ENCODE measurements at regions not wholly inside any gene's neighbourhood (a gene's known extent, or its start where the extent isn't known, plus 50 kb on each side); places are given as distances from the start of the nearest gene placed in this dataset.

DNA sequence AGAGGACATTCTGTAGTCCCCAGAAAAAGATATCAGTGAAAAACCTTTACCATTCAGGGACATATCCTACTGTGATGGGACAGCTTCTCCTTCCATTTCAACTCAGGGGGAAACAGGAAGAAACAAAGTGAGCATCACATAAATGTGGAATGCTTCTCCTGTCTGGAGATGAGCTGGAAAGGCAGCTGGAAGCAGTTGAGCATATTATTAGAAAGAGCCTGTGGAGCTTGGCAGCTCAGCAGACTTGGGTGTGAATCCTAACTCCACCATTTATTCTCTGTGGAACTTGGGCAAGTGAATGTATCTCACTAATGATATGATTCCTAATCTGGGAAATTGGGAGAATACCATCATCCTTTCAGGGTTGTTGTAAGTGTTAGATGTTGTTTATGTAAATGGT, 232.1 kb upstream of the F9 start:
- no peak overlapping the region for H3K4me3 ChIP-seq
- H3K27me3 ChIP-seq, result no peaks in the 10 kb centered on the region
- no peaks in the 10 kb centered on the region for H3K4me1 ChIP-seq
- H3K9me3 ChIP-seq, result no peaks in the 10 kb centered on the region
- intact Hi-C loops (cut with DNase I), result no loop called here
- no peak overlapping the region for H3K27ac ChIP-seq
- DNase-seq (ENCODE audit: low spot score in 2 of 2), result no peak
- no peak for TF ChIP-seq CTCF (IDR thresholded peaks at IDR 0.05)
- H3K36me3 ChIP-seq, result no peaks in the 10 kb centered on the region

GRCh38 chrX:139297638-139298037, 232.9 kb upstream of the F9 start:
- no peaks in the 10 kb centered on the region for H3K4me1 ChIP-seq
- intact Hi-C loops (cut with DNase I), result no loop called here
- no peaks in the 10 kb centered on the region for H3K9me3 ChIP-seq
- H3K27ac ChIP-seq, result no peak overlapping the region
- DNase-seq (ENCODE audit: low spot score in 2 of 2), result no peak
- no peaks in the 10 kb centered on the region for H3K36me3 ChIP-seq
- H3K4me3 ChIP-seq, result no peak overlapping the region
- TF ChIP-seq CTCF (IDR thresholded peaks at IDR 0.05), result no peak
- H3K27me3 ChIP-seq, result no peaks in the 10 kb centered on the region

GRCh38 chrX:139293991-139294390, 236.5 kb upstream of the F9 start:
- no peak for TF ChIP-seq CTCF (IDR thresholded peaks at IDR 0.05)
- no peak overlapping the region for H3K4me3 ChIP-seq
- no peak for DNase-seq (ENCODE audit: low spot score in 2 of 2)
- H3K27ac ChIP-seq, result no peak overlapping the region
- no peaks in the 10 kb centered on the region for H3K4me1 ChIP-seq
- H3K27me3 ChIP-seq, result no peaks in the 10 kb centered on the region
- no peaks in the 10 kb centered on the region for H3K36me3 ChIP-seq
- intact Hi-C loops (cut with DNase I), result no loop called here
- H3K9me3 ChIP-seq, result no peaks in the 10 kb centered on the region

DNA sequence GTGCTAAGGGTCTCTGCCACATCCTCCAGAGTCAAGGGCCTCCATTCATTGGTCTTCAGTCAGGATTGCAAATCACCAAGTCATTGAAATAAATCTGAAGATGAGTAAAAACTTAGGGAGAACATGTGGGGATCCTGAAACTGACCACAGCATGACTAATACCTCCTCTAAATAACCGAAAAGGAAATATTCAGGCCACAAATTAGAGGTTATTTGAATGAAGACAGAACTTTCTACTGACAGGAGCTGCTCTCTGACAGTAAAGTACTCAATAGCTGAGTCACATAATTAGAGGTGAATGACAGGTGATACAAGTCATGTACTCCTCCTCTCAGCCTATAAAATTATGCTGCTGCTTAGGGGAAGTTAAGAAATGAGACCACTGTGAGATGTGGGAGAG, 240.2 kb upstream of the F9 start:
- TF ChIP-seq CTCF (IDR thresholded peaks at IDR 0.05), result no peak
- Histone ChIP-seq H3K27me3 (no peaks in the 10 kb centered on the region), H3K9me3 (no peaks in the 10 kb centered on the region), H3K27ac (no peak overlapping the region), H3K4me1 (no peaks in the 10 kb centered on the region), H3K4me3 (no peak overlapping the region), H3K36me3 (no peaks in the 10 kb centered on the region)
- intact Hi-C loops (cut with DNase I), result no loop called here
- DNase-seq (ENCODE audit: low spot score in 2 of 2), result no peak

GRCh38 chrX:139287155-139287924, 243.2 kb upstream of the F9 start:
- Histone ChIP-seq H3K27me3 (no peaks in the 10 kb centered on the region), H3K4me3 (no peak overlapping the region), H3K4me1 (no peaks in the 10 kb centered on the region), H3K9me3 (no peaks in the 10 kb centered on the region), H3K36me3 (no peaks in the 10 kb centered on the region), H3K27ac (no peak overlapping the region)
- TF ChIP-seq CTCF (IDR thresholded peaks at IDR 0.05), result no peak
- intact Hi-C loops (cut with DNase I), result no loop called here
- DNase-seq (ENCODE audit: low spot score in 2 of 2), result no peak

- DNase-seq (ENCODE audit: low spot score in 2 of 2), result no peak
- H3K4me3 ChIP-seq, result no peak overlapping the region
- no peaks in the 10 kb centered on the region for H3K4me1 ChIP-seq
- TF ChIP-seq CTCF (IDR thresholded peaks at IDR 0.05), result no peak
- H3K27me3 ChIP-seq, result no peaks in the 10 kb centered on the region
- intact Hi-C loops (cut with DNase I), result no loop called here
- H3K9me3 ChIP-seq, result no peaks in the 10 kb centered on the region
- H3K27ac ChIP-seq, result no peak overlapping the region
- no peaks in the 10 kb centered on the region for H3K36me3 ChIP-seq
These were observed 244.2 kb upstream of the F9 start for GRCh38 chrX:139286342-139286741.
